ENCODE measurements at regions not wholly inside any gene's neighbourhood (a gene's known extent, or its start where the extent isn't known, plus 50 kb on each side); places are given as distances from the start of the nearest gene placed in this dataset.

GRCh38 chr12:115830633-115831032 lies 446.9 kb downstream of the MED13L start:
- H3K27me3 ChIP-seq = no peaks in the 10 kb centered on the region
- no peak for TF ChIP-seq CTCF (IDR thresholded peaks at IDR 0.05)
- TF ChIP-seq POLR2A (IDR thresholded peaks at IDR 0.05) = no peak
- no peaks in the 10 kb centered on the region for H3K9me3 ChIP-seq
- DNase-seq (no peak), ATAC-seq (no peak)
- no peaks in the 10 kb centered on the region for H3K36me3 ChIP-seq
- intact Hi-C loops (cut with DNase I) = no loop called here
- 67% methylated on average over 3 of the region's 4 CpGs for WGBS (ENCODE audit: insufficient coverage, low coverage, low lambda C conversion rate, missing lambda C conversion rate)
- no peak overlapping the region for H3K27ac ChIP-seq
- no peaks in the 10 kb centered on the region for H3K4me1 ChIP-seq
- no peak overlapping the region for H3K4me3 ChIP-seq

GRCh38 chr12:115830070-115830469 lies 447.4 kb downstream of the MED13L start:
- Histone ChIP-seq H3K4me1 (no peaks in the 10 kb centered on the region), H3K27ac (no peak overlapping the region), H3K36me3 (no peaks in the 10 kb centered on the region), H3K4me3 (no peak overlapping the region), H3K9me3 (no peaks in the 10 kb centered on the region), H3K27me3 (no peaks in the 10 kb centered on the region)
- ATAC-seq (no peak), DNase-seq (no peak)
- no peak for TF ChIP-seq POLR2A (IDR thresholded peaks at IDR 0.05)
- no peak for TF ChIP-seq CTCF (IDR thresholded peaks at IDR 0.05)
- intact Hi-C loops (cut with DNase I) = no loop called here
- WGBS (ENCODE audit: insufficient coverage, low coverage, low lambda C conversion rate, missing lambda C conversion rate) = 57% methylated on average over 3 of the region's 3 CpGs

- no peaks in the 10 kb centered on the region for H3K36me3 ChIP-seq
- no peaks in the 10 kb centered on the region for H3K27me3 ChIP-seq
- intact Hi-C loops (cut with DNase I) = no loop called here
- no peak overlapping the region for H3K27ac ChIP-seq
- 79% methylated on average over 2 of the region's 4 CpGs for WGBS (ENCODE audit: insufficient coverage, low coverage, low lambda C conversion rate, missing lambda C conversion rate)
- H3K9me3 ChIP-seq = no peaks in the 10 kb centered on the region
- TF ChIP-seq CTCF (IDR thresholded peaks at IDR 0.05) (no peak), POLR2A (IDR thresholded peaks at IDR 0.05) (no peak)
- no peak overlapping the region for H3K4me3 ChIP-seq
- no peak for DNase-seq
- H3K4me1 ChIP-seq = no peaks in the 10 kb centered on the region
- ATAC-seq = no peak
These were observed 449.3 kb downstream of the MED13L start for GRCh38 chr12:115828168-115828567.

- Histone ChIP-seq H3K4me3 (no peak overlapping the region), H3K27ac (no peak overlapping the region), H3K9me3 (no peaks in the 10 kb centered on the region), H3K27me3 (no peaks in the 10 kb centered on the region), H3K36me3 (no peaks in the 10 kb centered on the region), H3K4me1 (no peaks in the 10 kb centered on the region)
- 53% methylated on average over 3 of the region's 4 CpGs for WGBS (ENCODE audit: insufficient coverage, low coverage, low lambda C conversion rate, missing lambda C conversion rate)
- DNase-seq (no peak), ATAC-seq (no peak)
- no peak for TF ChIP-seq CTCF (IDR thresholded peaks at IDR 0.05)
- no peak for TF ChIP-seq POLR2A (IDR thresholded peaks at IDR 0.05)
- intact Hi-C loops (cut with DNase I) = no loop called here
These were observed 452.4 kb downstream of the MED13L start for GRCh38 chr12:115824936-115825602.

- no peak for TF ChIP-seq CTCF (IDR thresholded peaks at IDR 0.05)
- 11% methylated on average over 4 of the region's 5 CpGs for WGBS (ENCODE audit: insufficient coverage, low coverage, low lambda C conversion rate, missing lambda C conversion rate)
- ATAC-seq = no peak
- intact Hi-C loops (cut with DNase I) = no loop called here
- H3K27me3 ChIP-seq = no peaks in the 10 kb centered on the region
- no peak for DNase-seq
- H3K27ac ChIP-seq = no peak overlapping the region
- no peaks in the 10 kb centered on the region for H3K36me3 ChIP-seq
- H3K4me1 ChIP-seq = no peaks in the 10 kb centered on the region
- no peak overlapping the region for H3K4me3 ChIP-seq
- no peaks in the 10 kb centered on the region for H3K9me3 ChIP-seq
These were observed 453.9 kb downstream of the MED13L start for GRCh38 chr12:115823635-115824034.
